Parathyroid adenoma (tissue), 2 donors: ENCODE measurements at regions not wholly inside any gene's neighbourhood (a gene's known extent, or its start where the extent isn't known, plus 50 kb on each side); places are given as distances from the start of the nearest gene placed in this dataset.
A peak's percentile ranks its signal among the peaks of the same experiment; 100 is the strongest.

Source experiments
- H2AFZ ChIP-seq: fragments of 300-600 bp; sonication (generic); one replicate; pipeline ENCODE4 v1.7.0; 2017; ENCODE audit warnings: antibody characterized with exemption, mild to moderate bottlenecking
- H3K27ac ChIP-seq: fragments of 300-600 bp; sonication (generic); one replicate; pipeline ENCODE4 v1.7.0; 2017
- H3K27me3 ChIP-seq: fragments of 300-600 bp; sonication (generic); one replicate; pipeline ENCODE4 v1.7.0; 2017; ENCODE audit warnings: low read length; ENCODE audit not compliant: control insufficient read depth, insufficient read depth
- H3K36me3 ChIP-seq: fragments of 300-600 bp; sonication (generic); one replicate; pipeline ENCODE4 v1.7.0; 2017; ENCODE audit warnings: low read length; ENCODE audit not compliant: control insufficient read depth, insufficient read depth
- H3K4me1 ChIP-seq: fragments of 300-600 bp; sonication (generic); one replicate; pipeline ENCODE4 v1.7.0; 2017; ENCODE audit warnings: control low read depth
- H3K4me2 ChIP-seq: fragments of 300-600 bp; sonication (generic); one replicate; pipeline ENCODE4 v1.7.0; 2017; ENCODE audit warnings: low read length
- H3K4me3 ChIP-seq: fragments of 300-600 bp; sonication (generic); one replicate; pipeline ENCODE4 v1.7.0; 2017; ENCODE audit warnings: low read depth, low read length
- H3K79me2 ChIP-seq: fragments of 300-600 bp; sonication (generic); one replicate; pipeline ENCODE4 v1.7.0; 2017; ENCODE audit warnings: control low read depth
- H3K9ac ChIP-seq: fragments of 300-600 bp; sonication (generic); one replicate; pipeline ENCODE4 v1.7.0; 2017; ENCODE audit warnings: mild to moderate bottlenecking
- H3K9me3 ChIP-seq: fragments of 300-600 bp; sonication (generic); one replicate; pipeline ENCODE4 v1.7.0; 2017; ENCODE audit warnings: low read length; ENCODE audit not compliant: control insufficient read depth
- CTCF ChIP-seq: fragments of 300-600 bp; sonication (generic); IDR thresholded peaks from one replicate; pipeline ENCODE4 v1.7.0; 2017; ENCODE audit warnings: antibody characterized with exemption, mild to moderate bottlenecking
- donor health status: primary hyperparathyroidism.

- no peak overlapping the region for H3K27ac ChIP-seq
- no peaks in the 10 kb centered on the region for H3K9me3 ChIP-seq
- H2AFZ ChIP-seq = no peak overlapping the region
- H3K4me1 ChIP-seq = peaks cover 9% of the 10 kb centered on the region
- no peaks in the 10 kb centered on the region for H3K27me3 ChIP-seq
- no peak overlapping the region for H3K4me3 ChIP-seq
- no peak overlapping the region for H3K4me2 ChIP-seq
- no peak for TF ChIP-seq CTCF
- no peaks in the 10 kb centered on the region for H3K36me3 ChIP-seq
- no peaks in the 10 kb centered on the region for H3K79me2 ChIP-seq
- no peak overlapping the region for H3K9ac ChIP-seq
Measured at GRCh38 chr2:160936044-160936806, 224.0 kb upstream of the TANK start.

GRCh38 chr2:160940271-160940670, 220.0 kb upstream of the TANK start:
- TF ChIP-seq CTCF = no peak
- H3K9me3 ChIP-seq = no peaks in the 10 kb centered on the region
- no peaks in the 10 kb centered on the region for H3K36me3 ChIP-seq
- peak overlapping the region; percentile 55 for H3K27ac ChIP-seq
- H2AFZ ChIP-seq = peak overlapping the region; percentile 63
- H3K4me1 ChIP-seq = peaks cover 27% of the 10 kb centered on the region
- no peak overlapping the region for H3K4me3 ChIP-seq
- H3K27me3 ChIP-seq = no peaks in the 10 kb centered on the region
- H3K9ac ChIP-seq = no peak overlapping the region
- H3K4me2 ChIP-seq = no peak overlapping the region
- H3K79me2 ChIP-seq = no peaks in the 10 kb centered on the region

GRCh38 chr2:160940699-160941098, 219.5 kb upstream of the TANK start:
- H3K9ac ChIP-seq = no peak overlapping the region
- no peak for TF ChIP-seq CTCF
- H3K4me3 ChIP-seq = no peak overlapping the region
- no peaks in the 10 kb centered on the region for H3K9me3 ChIP-seq
- H2AFZ ChIP-seq = peak overlapping the region; percentile 63
- no peak overlapping the region for H3K4me2 ChIP-seq
- no peaks in the 10 kb centered on the region for H3K27me3 ChIP-seq
- no peaks in the 10 kb centered on the region for H3K36me3 ChIP-seq
- H3K4me1 ChIP-seq = peaks cover 27% of the 10 kb centered on the region
- peak overlapping the region; percentile 55 for H3K27ac ChIP-seq
- H3K79me2 ChIP-seq = no peaks in the 10 kb centered on the region

GRCh38 chr2:160941290-160941846, 218.9 kb upstream of the TANK start:
- Histone ChIP-seq H3K36me3 (no peaks in the 10 kb centered on the region), H3K27ac (peak overlapping the region; percentile 55), H3K27me3 (no peaks in the 10 kb centered on the region), H3K4me1 (peaks cover 27% of the 10 kb centered on the region), H3K4me2 (peak overlapping the region; percentile 21), H3K79me2 (no peaks in the 10 kb centered on the region), H2AFZ (peak overlapping the region; percentile 63), H3K4me3 (no peak overlapping the region), H3K9ac (no peak overlapping the region), H3K9me3 (no peaks in the 10 kb centered on the region)
- TF ChIP-seq CTCF = no peak
